K562 (cell line): ENCODE measurements at regions not wholly inside any gene's neighbourhood (a gene's known extent, or its start where the extent isn't known, plus 50 kb on each side); places are given as distances from the start of the nearest gene placed in this dataset.

ENCODE experiments used
- ATAC-seq: fragments of 200-7000 bp; cut with Tn5 transposase; 3 replicates; pipeline ENCODE4 v1.9.1; 2020; ENCODE audit warnings: moderate library complexity
- BruUV-seq: library from RNA; stranded (reverse); fragments of 400-500 nt; replicated peaks from 2 replicates; lab custom pipeline; 2021; lab: Mats Ljungman, UMichigan
- CTCF ChIA-PET: fragments of 300-600 bp; formaldehyde crosslinking; extraction: SDS; loops from one replicate; lab custom pipeline; 2021; ENCODE audit warnings: low intra/inter-chr PET ratio; lab: Yijun Ruan, JAX
- POLR2A ChIA-PET: fragments of 300-600, 350-650 bp; sonication (Branson Sonifier 250); formaldehyde crosslinking; extraction: SDS; loops from one replicate; lab custom pipeline; 2021; ENCODE audit warnings: antibody characterized with exemption, inconsistent platforms; lab: Yijun Ruan, JAX
- DNase-seq, 4 experiments: peaks; one replicate each; pipeline versions ENCODE4 v3.0.0 to v3.0.0-alpha.2; 2011 to 2018; ENCODE audit warnings: low spot score in 3 of 4, mixed read lengths in 3 of 4; ENCODE audit errors: extremely low read depth in 1 of 4
- FAIRE-seq: peaks from 2 replicates; lab custom pipeline; 2011; peaks lifted over from hg19 to GRCh38; lab: Jason Lieb, UNC
- H2AFZ ChIP-seq: 2 replicates; pipeline ENCODE4 v1.6.0; 2011; ENCODE audit warnings: low read depth, low read length, control low read depth, inconsistent platforms
- H3K27ac ChIP-seq: fragments of 200-600 bp; 3 replicates; pipeline ENCODE4 v1.8.0; 2011; ENCODE audit warnings: low read depth, mild to moderate bottlenecking, control low read depth, inconsistent platforms, low read length, moderate library complexity, mixed read lengths; ENCODE audit errors: extremely low read depth
- H3K27me3 ChIP-seq, 2 experiments: fragments of 300-600 bp in 1 of 2; 2 replicates in 1 of 2; 3 replicates in 1 of 2; pipeline versions ENCODE4 v1.6.0 to v1.8.0; 2011; ENCODE audit warnings: inconsistent platforms in 2 of 2, low read length in 2 of 2, mild to moderate bottlenecking in 1 of 2, mixed read lengths in 1 of 2, moderate library complexity in 1 of 2; ENCODE audit not compliant: control insufficient read depth in 2 of 2, insufficient read depth in 2 of 2
- H3K36me3 ChIP-seq: fragments of 300-600 bp; 3 replicates; pipeline ENCODE4 v1.8.0; 2011; ENCODE audit warnings: mild to moderate bottlenecking, low read length, inconsistent platforms; ENCODE audit not compliant: control insufficient read depth, insufficient read depth
- H3K4me1 ChIP-seq, 2 experiments: fragments of 200-600 bp in 1 of 2; replicated peaks in 1 of 2; 2 replicates in 1 of 2; 3 replicates in 1 of 2; pipeline versions ENCODE4 v1.5.1 to v1.8.0; 2011; ENCODE audit warnings: inconsistent platforms in 2 of 2, low read length in 2 of 2, mild to moderate bottlenecking in 1 of 2, mixed read lengths in 1 of 2, moderate library complexity in 1 of 2; ENCODE audit not compliant: control insufficient read depth in 2 of 2, insufficient read depth in 2 of 2
- H3K4me2 ChIP-seq: 2 replicates; pipeline ENCODE4 v1.6.1; 2011; ENCODE audit warnings: low read length, control low read depth, inconsistent platforms, mixed read lengths; ENCODE audit not compliant: insufficient read depth
- H3K4me3 ChIP-seq: fragments of 200-600 bp; sonication (generic), shearing (Covaris generic); 2 replicates; pipeline ENCODE4 v1.5.1; 2016; ENCODE audit warnings: control low read depth, inconsistent platforms
- H3K79me2 ChIP-seq: fragments of 200-600 bp; 3 replicates; pipeline ENCODE4 v1.8.0; 2011; ENCODE audit warnings: low read length, inconsistent platforms; ENCODE audit not compliant: control insufficient read depth, insufficient read depth
- H3K9ac ChIP-seq, 2 experiments: 2 replicates each; pipeline versions ENCODE4 v1.6.0 to v1.6.1; 2011; ENCODE audit warnings: low read depth in 2 of 2, low read length in 2 of 2, control low read depth in 1 of 2, inconsistent platforms in 1 of 2, mild to moderate bottlenecking in 1 of 2, mixed read lengths in 1 of 2; ENCODE audit not compliant: insufficient read depth in 1 of 2
- H3K9me1 ChIP-seq: one replicate; pipeline ENCODE4 v1.6.0; 2011; ENCODE audit warnings: inconsistent platforms, mild to moderate bottlenecking, low read length, moderate library complexity; ENCODE audit not compliant: control insufficient read depth, insufficient read depth
- H3K9me3 ChIP-seq: replicated peaks from 2 replicates; pipeline ENCODE4 v1.5.1; 2011; ENCODE audit warnings: low read depth, low read length, inconsistent platforms; ENCODE audit not compliant: control insufficient read depth, insufficient read depth
- H4K20me1 ChIP-seq: replicated peaks from 2 replicates; pipeline ENCODE4 v1.6.1; 2011; ENCODE audit warnings: low read length, inconsistent platforms, mixed read lengths; ENCODE audit not compliant: control insufficient read depth, insufficient read depth
- BRF1 ChIP-seq: IDR thresholded peaks from 3 replicates; pipeline ENCODE4 v1.6.1; 2011; ENCODE audit warnings: borderline replicate concordance, mild to moderate bottlenecking; ENCODE audit not compliant: insufficient read length; ENCODE audit errors: extremely low read depth
- COPS2 ChIP-seq: fragments of 450-650 bp; conservative IDR thresholded peaks from 2 replicates; pipeline ENCODE4 v1.6.1; 2016; ENCODE audit warnings: mild to moderate bottlenecking, moderate library complexity
- GATAD2A ChIP-seq: fragments of 450-650 bp; IDR thresholded peaks from 2 replicates; pipeline ENCODE4 v1.6.1; 2017
- HDAC2 ChIP-seq: fragments of 450-650 bp; IDR thresholded peaks from 2 replicates; pipeline ENCODE4 v1.6.1; 2016; ENCODE audit warnings: mild to moderate bottlenecking
- HMG20A ChIP-seq: fragments of 450-650 bp; formaldehyde crosslinking; conservative IDR thresholded peaks from 2 replicates; pipeline ENCODE4 v1.4.0; 2020; ENCODE audit warnings: mild to moderate bottlenecking, mixed read lengths
- HNRNPLL ChIP-seq: fragments of 200-400 bp; formaldehyde crosslinking; IDR thresholded peaks from 2 replicates; pipeline ENCODE4 v1.6.1; 2017; ENCODE audit warnings: low read length, low read depth, mild to moderate bottlenecking; ENCODE audit not compliant: poor library complexity, severe bottlenecking
- KAT8 ChIP-seq: fragments of 450-650 bp; IDR thresholded peaks from 2 replicates; pipeline ENCODE4 v1.6.1; 2016; ENCODE audit warnings: low read depth, mild to moderate bottlenecking
- NCOA6 ChIP-seq: fragments of 450-650 bp; IDR thresholded peaks from 2 replicates; pipeline ENCODE4 v1.6.1; 2017; ENCODE audit warnings: mild to moderate bottlenecking
- NR4A1 ChIP-seq, 2 experiments: fragments of 250-450 bp in 1 of 2; fragments of 450-650 bp in 1 of 2; sonication (Bioruptor Pico) in 1 of 2; IDR thresholded peaks; 2 replicates each; pipeline versions ENCODE4 v1.4.0 to v1.6.1; 2016 to 2020; ENCODE audit warnings: mild to moderate bottlenecking in 2 of 2, missing compliant biosample characterization in 1 of 2, missing genetic modification characterization in 1 of 2, moderate library complexity in 1 of 2
- PTRF ChIP-seq: fragments of 450-650 bp; IDR thresholded peaks from 2 replicates; pipeline ENCODE4 v1.6.1; 2016; ENCODE audit warnings: mild to moderate bottlenecking, missing genetic modification characterization, missing compliant biosample characterization
- TCFL5 ChIP-seq: fragments of 250-450 bp; sonication (Bioruptor Pico); conservative IDR thresholded peaks from 2 replicates; pipeline ENCODE4 v1.6.1; 2021; ENCODE audit warnings: mild to moderate bottlenecking, moderate library complexity, matching md5 sums
- TOE1 ChIP-seq, 2 experiments: fragments of 450-650 bp in 1 of 2; sonication (generic) in 1 of 2; formaldehyde crosslinking in 1 of 2; IDR thresholded peaks; 2 replicates each; pipeline versions ENCODE4 v1.7.1 to v1.8.0; 2016 to 2022; ENCODE audit warnings: borderline replicate concordance in 2 of 2, mild to moderate bottlenecking in 2 of 2, antibody characterized with exemption in 1 of 2, inconsistent platforms in 1 of 2, low read depth in 1 of 2, missing genetic modification reagents in 1 of 2, moderate library complexity in 1 of 2
- UBTF ChIP-seq, 2 experiments: IDR thresholded peaks; 2 replicates each; pipeline ENCODE4 v1.6.1; 2012; ENCODE audit warnings: improper control_type of control experiment in 2 of 2, low read depth in 2 of 2, low read length in 2 of 2, borderline replicate concordance in 1 of 2
- XRCC3 ChIP-seq: fragments of 450-650 bp; IDR thresholded peaks from 2 replicates; pipeline ENCODE4 v1.6.1; 2017; ENCODE audit warnings: mild to moderate bottlenecking, moderate library complexity
- ZNF175 ChIP-seq: fragments of 200-800 bp; sonication (Bioruptor generic); IDR thresholded peaks from 2 replicates; pipeline ENCODE4 v1.6.1; 2016; ENCODE audit warnings: low read depth, mild to moderate bottlenecking, missing genetic modification characterization, missing compliant biosample characterization
- WGBS: fragments of 100-300 bp; shearing (Covaris generic); methylation state at CpG from one replicate; pipeline ENCODE4 v1.1.6; 2016; ENCODE audit warnings: low coverage, mixed read lengths; ENCODE audit not compliant: insufficient coverage; ENCODE audit errors: missing lambda C conversion rate; 5-methylcytosine and 5-hydroxymethylcytosine counted together
- in situ Hi-C: fragments of 300-500 bp; cut with MboI; formaldehyde crosslinking; loops from 4 replicates; pipeline ENCODE4 v1.15.0; 2018; ENCODE audit warnings: inconsistent platforms, mixed read lengths
- intact Hi-C: fragments of 100-400 bp; cut with micrococcal nuclease; formaldehyde crosslinking; loops from 2 replicates; pipeline ENCODE4 v1.14.2; 2022

GRCh38 chr7:41323806-41324205, 379.1 kb downstream of the INHBA start:
- ChIA-PET POLR2A (no interaction called here), CTCF (no interaction called here)
- Histone ChIP-seq H3K27me3 (no peaks in the 10 kb centered on the region), H3K36me3 (no peaks in the 10 kb centered on the region), H3K4me3 (no peak overlapping the region), H3K4me2 (no peak overlapping the region), H3K9ac (no peak overlapping the region), H3K9me3 (no peaks in the 10 kb centered on the region), H3K79me2 (no peaks in the 10 kb centered on the region), H4K20me1 (no peaks in the 10 kb centered on the region), H3K27ac (no peak overlapping the region), H3K4me1 (no peaks in the 10 kb centered on the region), H2AFZ (no peak overlapping the region), H3K9me1 (no peaks in the 10 kb centered on the region)
- no peak for TF ChIP-seq XRCC3
- no peak for FAIRE-seq
- intact Hi-C loops (no loop called here), in situ Hi-C loops (no loop called here)
- BruUV-seq: no TSS peak
- 5% methylated on average over 3 of the region's 3 CpGs for WGBS
- ATAC-seq: no peak
- no peak for DNase-seq

GRCh38 chr7:41319581-41319980, 383.3 kb downstream of the INHBA start:
- in situ Hi-C loops (no loop called here), intact Hi-C loops (no loop called here)
- Histone ChIP-seq H2AFZ (no peak overlapping the region), H3K27ac (no peak overlapping the region), H3K4me3 (no peak overlapping the region), H3K27me3 (no peaks in the 10 kb centered on the region), H3K79me2 (no peaks in the 10 kb centered on the region), H3K9ac (no peak overlapping the region), H3K36me3 (no peaks in the 10 kb centered on the region), H3K9me1 (no peaks in the 10 kb centered on the region), H3K9me3 (no peaks in the 10 kb centered on the region), H3K4me2 (no peak overlapping the region), H4K20me1 (no peaks in the 10 kb centered on the region), H3K4me1 (no peaks in the 10 kb centered on the region)
- no peak for DNase-seq
- ChIA-PET POLR2A (no interaction called here), CTCF (no interaction called here)
- no TSS peak for BruUV-seq
- no peak for ATAC-seq
- no peak for FAIRE-seq
- 0% methylated on average over 1 of the region's 1 CpG for WGBS
- no peak for TF ChIP-seq NR4A1 (CRISPR knock-in tag; IDR thresholded peaks at IDR 0.05)
- TF ChIP-seq NR4A1 (tag; IDR thresholded peaks at IDR 0.05): no peak
- TF ChIP-seq HNRNPLL: no peak
- TF ChIP-seq ZNF175 (CRISPR knock-in tag): no peak
- no peak for TF ChIP-seq HMG20A (CRISPR knock-in tag)
- TF ChIP-seq KAT8: no peak
- TF ChIP-seq GATAD2A: no peak
- no peak for TF ChIP-seq NCOA6
- no peak for TF ChIP-seq UBTF (IDR thresholded peaks at IDR 0.05; ENCODE audit: borderline replicate concordance in 1 of 2, low read depth in 2 of 2, low read length in 2 of 2)
- TF ChIP-seq BRF1: no peak
- TF ChIP-seq PTRF (tag): no peak
- no peak for TF ChIP-seq HDAC2
- TF ChIP-seq TOE1 (IDR thresholded peaks at IDR 0.05; ENCODE audit: borderline replicate concordance): no peak
- TF ChIP-seq TOE1 (CRISPR knock-in tag; IDR thresholded peaks at IDR 0.05; ENCODE audit: borderline replicate concordance, low read depth): no peak
- TF ChIP-seq COPS2: no peak
- TF ChIP-seq TCFL5 (CRISPR knock-in tag): no peak
